ACC112 (cell line): ENCODE measurements at regions not wholly inside any gene's neighbourhood (a gene's known extent, or its start where the extent isn't known, plus 50 kb on each side); places are given as distances from the start of the nearest gene placed in this dataset.
"Not testable (repeated sequence)": the region's sequence is repeated elsewhere in the genome, so short reads cannot be mapped to it uniquely, and the experiment has no call there.

ENCODE experiments used
- H2AFZ ChIP-seq: fragments of 200-600 bp; sonication (generic); one replicate; pipeline ENCODE4 v1.6.0; 2017; ENCODE audit warnings: antibody characterized with exemption, low read length; ENCODE audit not compliant: unreplicated experiment
- H3K27ac ChIP-seq: fragments of 200-600 bp; sonication (generic); 2 replicates; pipeline ENCODE4 v1.5.1; 2014; ENCODE audit warnings: low read depth, mild to moderate bottlenecking, antibody characterized with exemption, low read length, moderate library complexity
- H3K27me3 ChIP-seq: fragments of 200-600 bp; sonication (generic); 2 replicates; pipeline ENCODE4 v1.6.1; 2014; ENCODE audit warnings: mild to moderate bottlenecking, antibody characterized with exemption, low read length, moderate library complexity, mixed read lengths; ENCODE audit not compliant: insufficient read depth
- H3K36me3 ChIP-seq: fragments of 200-600 bp; sonication (generic); 2 replicates; pipeline ENCODE4 v1.6.1; 2016; ENCODE audit warnings: mild to moderate bottlenecking, antibody characterized with exemption, low read length, moderate library complexity, mixed read lengths; ENCODE audit not compliant: insufficient read depth
- H3K4me1 ChIP-seq: fragments of 200-600 bp; sonication (generic); one replicate; pipeline ENCODE4 v1.6.1; 2016; ENCODE audit warnings: low read length, mixed read lengths; ENCODE audit not compliant: insufficient read depth, unreplicated experiment, control insufficient read depth
- H3K4me3 ChIP-seq: fragments of 200-600 bp; sonication (generic); 2 replicates; pipeline ENCODE4 v1.5.1; 2014; ENCODE audit warnings: mild to moderate bottlenecking, low read depth, low read length
- H3K79me2 ChIP-seq: fragments of 200-600 bp; sonication (generic); one replicate; pipeline ENCODE4 v1.6.0; 2016; ENCODE audit warnings: low read length; ENCODE audit not compliant: control insufficient read depth, unreplicated experiment, insufficient read depth

- no peaks in the 10 kb centered on the region for H3K4me1 ChIP-seq
- no peaks in the 10 kb centered on the region for H3K27me3 ChIP-seq
- H3K27ac ChIP-seq: no peak overlapping the region
- H3K4me3 ChIP-seq: no peak overlapping the region
- no peaks in the 10 kb centered on the region for H3K36me3 ChIP-seq
- H3K79me2 ChIP-seq: no peaks in the 10 kb centered on the region
- no peak overlapping the region for H2AFZ ChIP-seq
Measured at GRCh38 chr1:68801440-68801839, 304.6 kb upstream of the DEPDC1 start.

- H3K4me3 ChIP-seq: no peak overlapping the region
- H3K27ac ChIP-seq: no peak overlapping the region
- no peak overlapping the region for H2AFZ ChIP-seq
- H3K36me3 ChIP-seq: no peaks in the 10 kb centered on the region
- no peaks in the 10 kb centered on the region for H3K4me1 ChIP-seq
- no peaks in the 10 kb centered on the region for H3K79me2 ChIP-seq
- no peaks in the 10 kb centered on the region for H3K27me3 ChIP-seq
Measured at GRCh38 chr1:68805097-68805641, 308.3 kb upstream of the DEPDC1 start.

GRCh38 chr1:68808351-68808750, 311.5 kb upstream of the DEPDC1 start:
- no peak overlapping the region for H3K4me3 ChIP-seq
- no peak overlapping the region for H3K27ac ChIP-seq
- H3K4me1 ChIP-seq: no peaks in the 10 kb centered on the region
- H3K27me3 ChIP-seq: no peaks in the 10 kb centered on the region
- H3K36me3 ChIP-seq: no peaks in the 10 kb centered on the region
- H3K79me2 ChIP-seq: no peaks in the 10 kb centered on the region
- no peak overlapping the region for H2AFZ ChIP-seq

GRCh38 chr1:68811806-68812205, 314.9 kb upstream of the DEPDC1 start:
- Histone ChIP-seq H2AFZ (no peak overlapping the region), H3K36me3 (no peaks in the 10 kb centered on the region), H3K4me1 (no peaks in the 10 kb centered on the region), H3K27ac (no peak overlapping the region), H3K79me2 (no peaks in the 10 kb centered on the region), H3K4me3 (no peak overlapping the region), H3K27me3 (no peaks in the 10 kb centered on the region)

- Histone ChIP-seq H3K36me3 (no peaks in the 10 kb centered on the region), H3K79me2 (no peaks in the 10 kb centered on the region), H3K4me3 (no peak overlapping the region), H3K27me3 (no peaks in the 10 kb centered on the region), H3K4me1 (no peaks in the 10 kb centered on the region), H3K27ac (no peak overlapping the region), H2AFZ (no peak overlapping the region)
Measured at GRCh38 chr1:68812333-68812732, 315.5 kb upstream of the DEPDC1 start.

- Histone ChIP-seq H3K4me1 (no peaks in the 10 kb centered on the region), H3K79me2 (no peaks in the 10 kb centered on the region), H2AFZ (no peak overlapping the region), H3K27ac (no peak overlapping the region), H3K36me3 (no peaks in the 10 kb centered on the region), H3K4me3 (no peak overlapping the region), H3K27me3 (no peaks in the 10 kb centered on the region)
Measured at GRCh38 chr1:68814067-68814466, 317.2 kb upstream of the DEPDC1 start.

GRCh38 chr1:68815632-68816031, 318.8 kb upstream of the DEPDC1 start:
- Histone ChIP-seq H3K36me3 (no peaks in the 10 kb centered on the region), H3K4me1 (no peaks in the 10 kb centered on the region), H3K27ac (no peak overlapping the region), H3K79me2 (no peaks in the 10 kb centered on the region), H2AFZ (no peak overlapping the region), H3K4me3 (no peak overlapping the region), H3K27me3 (no peaks in the 10 kb centered on the region)

GRCh38 chr1:68817505-68818210, 320.8 kb upstream of the DEPDC1 start:
- not testable (repeated sequence) for H3K27me3 ChIP-seq, H3K36me3 ChIP-seq, H3K4me3 ChIP-seq, H3K27ac ChIP-seq, H3K4me1 ChIP-seq, H2AFZ ChIP-seq, H3K79me2 ChIP-seq

GRCh38 chr1:68819190-68819829, 322.4 kb upstream of the DEPDC1 start:
- no peaks in the 10 kb centered on the region for H3K27me3 ChIP-seq
- H3K4me3 ChIP-seq: no peak overlapping the region
- H3K79me2 ChIP-seq: no peaks in the 10 kb centered on the region
- H3K27ac ChIP-seq: no peak overlapping the region
- no peaks in the 10 kb centered on the region for H3K36me3 ChIP-seq
- no peak overlapping the region for H2AFZ ChIP-seq
- H3K4me1 ChIP-seq: no peaks in the 10 kb centered on the region

GRCh38 chr1:68820151-68820550, 323.3 kb upstream of the DEPDC1 start:
- no peak overlapping the region for H2AFZ ChIP-seq
- no peaks in the 10 kb centered on the region for H3K27me3 ChIP-seq
- no peak overlapping the region for H3K27ac ChIP-seq
- H3K36me3 ChIP-seq: no peaks in the 10 kb centered on the region
- H3K4me1 ChIP-seq: no peaks in the 10 kb centered on the region
- no peak overlapping the region for H3K4me3 ChIP-seq
- H3K79me2 ChIP-seq: no peaks in the 10 kb centered on the region

GRCh38 chr1:68826836-68827235, 330.0 kb upstream of the DEPDC1 start:
- H2AFZ ChIP-seq: no peak overlapping the region
- no peak overlapping the region for H3K4me3 ChIP-seq
- no peaks in the 10 kb centered on the region for H3K79me2 ChIP-seq
- no peak overlapping the region for H3K27ac ChIP-seq
- H3K4me1 ChIP-seq: no peaks in the 10 kb centered on the region
- no peaks in the 10 kb centered on the region for H3K36me3 ChIP-seq
- H3K27me3 ChIP-seq: no peaks in the 10 kb centered on the region
